ENCODE measurements at regions not wholly inside any gene's neighbourhood (a gene's known extent, or its start where the extent isn't known, plus 50 kb on each side); places are given as distances from the start of the nearest gene placed in this dataset.
A peak's percentile ranks its signal among the peaks of the same experiment; 100 is the strongest.
"Not testable (repeated sequence)": the region's sequence is repeated elsewhere in the genome, so short reads cannot be mapped to it uniquely, and the experiment has no call there.

DNA sequence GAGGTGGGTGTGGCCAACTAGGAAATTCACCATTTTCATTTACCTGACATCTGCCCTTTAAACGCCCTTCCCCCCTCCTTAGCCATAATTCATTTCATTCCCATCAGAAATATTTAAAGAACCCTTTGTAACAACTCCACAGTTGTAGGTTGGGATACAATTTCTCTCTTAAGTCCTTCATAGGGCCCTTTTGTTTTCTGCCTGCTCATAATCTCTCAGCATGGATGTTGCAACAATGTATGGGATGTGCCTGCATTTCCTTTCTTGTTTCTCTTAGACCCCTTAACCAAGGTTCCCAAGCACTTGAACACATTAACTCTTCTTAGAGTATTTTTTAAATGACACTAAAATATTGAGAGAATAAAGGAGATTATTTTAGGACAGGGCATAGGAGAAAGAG, 51.7 kb upstream of the MYO10 start:
- H3K27me3 Mint-ChIP-seq = no peaks in the 10 kb centered on the region
- no peak for ATAC-seq (replicated peaks)
- H3K27ac Mint-ChIP-seq = no peak overlapping the region
- no peak overlapping the region for H3K4me3 Mint-ChIP-seq
- H3K4me1 Mint-ChIP-seq = no peaks in the 10 kb centered on the region
- H3K36me3 Mint-ChIP-seq (ENCODE audit: low read depth) = no peaks in the 10 kb centered on the region
- H3K9me3 Mint-ChIP-seq = no peaks in the 10 kb centered on the region

- not testable (repeated sequence) for H3K27me3 Mint-ChIP-seq; H3K4me1 Mint-ChIP-seq; H3K4me3 Mint-ChIP-seq; H3K27ac Mint-ChIP-seq; H3K9me3 Mint-ChIP-seq; H3K36me3 Mint-ChIP-seq (ENCODE audit: low read depth); ATAC-seq (replicated peaks)
These were observed 54.9 kb upstream of the MYO10 start for GRCh38 chr5:16990817-16991520.

- no peaks in the 10 kb centered on the region for H3K9me3 Mint-ChIP-seq
- no peaks in the 10 kb centered on the region for H3K4me1 Mint-ChIP-seq
- no peaks in the 10 kb centered on the region for H3K36me3 Mint-ChIP-seq (ENCODE audit: low read depth)
- H3K4me3 Mint-ChIP-seq = no peak overlapping the region
- no peak overlapping the region for H3K27ac Mint-ChIP-seq
- peaks cover 6% of the 10 kb centered on the region for H3K27me3 Mint-ChIP-seq
- peak; percentile 38 for ATAC-seq (replicated peaks)
These were observed 55.9 kb upstream of the MYO10 start for GRCh38 chr5:16992006-16992405.

GRCh38 chr5:16992444-16992843, 56.4 kb upstream of the MYO10 start:
- Mint-ChIP-seq H3K4me1 (no peaks in the 10 kb centered on the region), H3K4me3 (no peak overlapping the region), H3K9me3 (no peaks in the 10 kb centered on the region), H3K27me3 (peaks cover 6% of the 10 kb centered on the region), H3K36me3 (ENCODE audit: low read depth) (no peaks in the 10 kb centered on the region), H3K27ac (no peak overlapping the region)
- peak; percentile 48 for ATAC-seq (replicated peaks)

- H3K36me3 Mint-ChIP-seq (ENCODE audit: low read depth) = no peaks in the 10 kb centered on the region
- no peak overlapping the region for H3K27ac Mint-ChIP-seq
- no peak for ATAC-seq (replicated peaks)
- no peak overlapping the region for H3K4me3 Mint-ChIP-seq
- H3K9me3 Mint-ChIP-seq = no peaks in the 10 kb centered on the region
- no peaks in the 10 kb centered on the region for H3K4me1 Mint-ChIP-seq
- H3K27me3 Mint-ChIP-seq = peaks cover 6% of the 10 kb centered on the region
These were observed 58.5 kb upstream of the MYO10 start for GRCh38 chr5:16994565-16994964.

DNA sequence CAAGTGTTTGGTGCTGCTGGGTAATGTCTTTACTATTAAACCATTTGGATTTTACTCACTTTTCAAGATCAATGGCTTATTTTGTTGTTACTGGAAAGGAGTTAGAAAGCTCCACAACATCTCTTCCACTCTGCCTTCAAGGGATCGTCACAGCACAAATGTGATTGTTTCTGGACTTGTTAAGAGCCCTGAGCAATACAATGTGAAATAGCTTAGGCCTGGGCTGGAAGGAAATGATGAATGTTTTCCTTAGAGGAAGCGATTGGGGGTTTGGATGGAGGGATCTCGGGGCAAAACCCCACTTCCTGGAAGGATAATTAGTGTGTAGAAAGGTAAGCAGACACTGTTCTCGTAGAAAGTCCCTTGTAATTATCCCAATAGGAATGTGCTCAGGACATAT, 59.3 kb upstream of the MYO10 start:
- peaks cover 6% of the 10 kb centered on the region for H3K27me3 Mint-ChIP-seq
- no peak overlapping the region for H3K27ac Mint-ChIP-seq
- no peak overlapping the region for H3K4me3 Mint-ChIP-seq
- H3K36me3 Mint-ChIP-seq (ENCODE audit: low read depth) = no peaks in the 10 kb centered on the region
- no peak for ATAC-seq (replicated peaks)
- H3K4me1 Mint-ChIP-seq = no peaks in the 10 kb centered on the region
- peaks cover 2% of the 10 kb centered on the region for H3K9me3 Mint-ChIP-seq

DNA sequence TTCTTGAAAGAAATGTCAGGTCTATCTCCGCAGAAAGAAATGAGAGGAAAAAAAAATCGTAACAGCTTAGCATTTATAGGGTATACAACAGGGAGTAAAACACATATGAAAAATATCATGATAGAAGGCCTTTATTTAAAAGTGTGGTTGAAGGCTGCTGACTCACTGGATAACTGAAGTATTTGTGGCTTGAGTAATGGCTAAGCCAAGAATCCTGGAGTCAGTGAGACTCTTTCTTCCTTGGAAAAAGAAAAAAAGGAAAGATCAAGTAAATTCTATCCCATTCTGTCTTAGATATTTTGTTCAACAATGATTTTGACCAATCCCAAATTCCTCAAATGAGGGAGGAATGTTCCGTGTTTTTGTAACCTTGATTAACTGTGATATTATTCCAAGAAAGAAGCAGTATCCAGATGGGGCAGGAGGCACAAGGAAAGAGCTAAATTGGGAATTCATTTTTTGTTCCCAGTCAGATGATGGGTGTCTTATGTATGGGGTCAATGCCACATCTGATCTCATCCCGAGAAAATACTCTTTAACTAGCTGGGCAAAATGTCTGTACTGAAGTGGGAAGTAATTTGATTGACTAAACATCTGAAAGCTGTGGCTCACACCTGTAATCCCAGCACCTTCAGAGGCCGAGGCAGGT, 64.3 kb upstream of the MYO10 start:
- no peaks in the 10 kb centered on the region for H3K27me3 Mint-ChIP-seq
- H3K4me3 Mint-ChIP-seq = no peak overlapping the region
- peaks cover 7% of the 10 kb centered on the region for H3K9me3 Mint-ChIP-seq
- ATAC-seq (replicated peaks) = no peak
- H3K36me3 Mint-ChIP-seq (ENCODE audit: low read depth) = no peaks in the 10 kb centered on the region
- H3K4me1 Mint-ChIP-seq = no peaks in the 10 kb centered on the region
- no peak overlapping the region for H3K27ac Mint-ChIP-seq

DNA sequence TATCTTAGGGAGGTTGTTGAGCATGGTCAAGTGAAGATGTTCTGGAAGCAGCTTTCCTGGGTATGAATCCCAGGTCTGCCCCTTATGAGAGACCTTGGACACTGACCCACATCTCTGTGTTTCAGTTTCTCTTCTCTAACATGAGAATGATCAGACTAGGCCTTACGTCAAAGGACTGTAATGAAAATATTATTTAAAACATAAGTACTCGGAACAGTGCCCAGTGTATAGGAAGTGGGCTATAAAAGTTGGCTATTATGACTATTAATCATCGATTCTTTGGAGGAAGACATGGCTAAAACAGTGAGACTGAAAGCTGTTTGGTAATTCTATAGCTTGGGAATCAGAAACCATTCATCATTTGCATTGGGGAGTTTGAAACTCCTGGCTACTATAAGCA, 65.3 kb upstream of the MYO10 start:
- Mint-ChIP-seq H3K27me3 (no peaks in the 10 kb centered on the region), H3K36me3 (ENCODE audit: low read depth) (no peaks in the 10 kb centered on the region), H3K4me3 (no peak overlapping the region), H3K4me1 (no peaks in the 10 kb centered on the region), H3K27ac (no peak overlapping the region), H3K9me3 (peaks cover 7% of the 10 kb centered on the region)
- ATAC-seq (replicated peaks) = no peak

GRCh38 chr5:17004441-17005106, 68.5 kb upstream of the MYO10 start:
- no peak overlapping the region for H3K27ac Mint-ChIP-seq
- H3K9me3 Mint-ChIP-seq = peaks cover 7% of the 10 kb centered on the region
- no peaks in the 10 kb centered on the region for H3K36me3 Mint-ChIP-seq (ENCODE audit: low read depth)
- no peak for ATAC-seq (replicated peaks)
- no peak overlapping the region for H3K4me3 Mint-ChIP-seq
- H3K4me1 Mint-ChIP-seq = no peaks in the 10 kb centered on the region
- H3K27me3 Mint-ChIP-seq = no peaks in the 10 kb centered on the region

DNA sequence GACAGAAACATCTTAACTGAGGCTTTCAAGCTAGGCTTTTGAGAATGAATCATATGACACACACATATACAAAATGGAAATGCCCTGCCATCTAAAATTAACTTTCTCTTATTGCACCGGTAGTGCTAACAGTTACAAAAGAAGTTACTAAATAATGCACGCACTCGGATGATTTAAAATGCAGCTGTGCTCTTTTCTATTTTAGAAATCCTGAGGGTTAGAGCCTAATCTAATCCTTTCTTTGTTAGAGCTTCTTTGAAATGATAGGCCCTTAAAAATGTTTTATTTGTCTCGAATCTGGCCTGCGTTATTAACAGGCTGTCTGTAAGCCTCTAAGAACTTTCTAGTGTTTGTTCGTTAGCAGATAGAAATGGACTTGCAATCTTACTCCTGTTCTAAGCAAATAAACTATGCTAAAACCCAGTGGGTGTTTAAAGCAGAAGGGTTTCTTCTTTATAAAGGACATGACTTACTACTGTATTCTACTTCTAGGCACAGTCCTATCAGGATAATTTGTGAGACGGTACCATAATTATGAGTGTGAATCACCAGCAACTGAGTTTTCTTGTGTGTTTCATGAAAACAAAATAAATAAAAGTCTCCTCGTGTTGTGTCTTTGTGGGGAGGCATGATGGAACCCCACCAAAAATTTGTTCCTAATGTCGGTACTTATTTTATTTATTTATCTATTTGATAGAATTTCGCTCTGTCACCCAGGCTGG, 69.2 kb upstream of the MYO10 start:
- peaks cover 7% of the 10 kb centered on the region for H3K9me3 Mint-ChIP-seq
- no peak for ATAC-seq (replicated peaks)
- H3K36me3 Mint-ChIP-seq (ENCODE audit: low read depth) = no peaks in the 10 kb centered on the region
- H3K4me1 Mint-ChIP-seq = no peaks in the 10 kb centered on the region
- H3K27me3 Mint-ChIP-seq = no peaks in the 10 kb centered on the region
- no peak overlapping the region for H3K27ac Mint-ChIP-seq
- H3K4me3 Mint-ChIP-seq = no peak overlapping the region

DNA sequence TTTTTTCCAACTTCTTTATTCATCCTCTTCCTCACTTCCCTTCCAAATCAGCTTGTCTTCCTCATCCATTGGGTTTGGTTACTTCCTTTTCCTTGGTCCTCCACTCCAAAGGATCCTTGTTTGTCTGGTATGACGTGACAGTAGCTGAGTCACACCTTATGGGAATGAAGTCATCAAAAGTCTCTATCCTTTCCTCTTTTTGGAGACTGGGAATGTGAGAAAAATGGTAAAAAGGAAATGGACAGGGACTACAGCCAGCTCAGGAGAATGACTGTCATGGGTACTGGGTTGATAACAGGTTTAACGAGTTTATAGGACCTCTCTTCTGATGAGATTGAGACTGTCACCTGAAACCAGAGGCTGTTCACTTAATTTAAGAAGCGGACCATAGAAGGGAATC, 76.2 kb upstream of the MYO10 start:
- H3K4me1 Mint-ChIP-seq = no peaks in the 10 kb centered on the region
- no peak overlapping the region for H3K27ac Mint-ChIP-seq
- no peak overlapping the region for H3K4me3 Mint-ChIP-seq
- no peaks in the 10 kb centered on the region for H3K9me3 Mint-ChIP-seq
- no peaks in the 10 kb centered on the region for H3K36me3 Mint-ChIP-seq (ENCODE audit: low read depth)
- ATAC-seq (replicated peaks) = no peak
- no peaks in the 10 kb centered on the region for H3K27me3 Mint-ChIP-seq

GRCh38 chr5:17014686-17015085, 78.6 kb upstream of the MYO10 start:
- H3K4me1 Mint-ChIP-seq = no peaks in the 10 kb centered on the region
- H3K9me3 Mint-ChIP-seq = no peaks in the 10 kb centered on the region
- ATAC-seq (replicated peaks) = no peak
- no peak overlapping the region for H3K27ac Mint-ChIP-seq
- no peak overlapping the region for H3K4me3 Mint-ChIP-seq
- H3K27me3 Mint-ChIP-seq = no peaks in the 10 kb centered on the region
- H3K36me3 Mint-ChIP-seq (ENCODE audit: low read depth) = no peaks in the 10 kb centered on the region

DNA sequence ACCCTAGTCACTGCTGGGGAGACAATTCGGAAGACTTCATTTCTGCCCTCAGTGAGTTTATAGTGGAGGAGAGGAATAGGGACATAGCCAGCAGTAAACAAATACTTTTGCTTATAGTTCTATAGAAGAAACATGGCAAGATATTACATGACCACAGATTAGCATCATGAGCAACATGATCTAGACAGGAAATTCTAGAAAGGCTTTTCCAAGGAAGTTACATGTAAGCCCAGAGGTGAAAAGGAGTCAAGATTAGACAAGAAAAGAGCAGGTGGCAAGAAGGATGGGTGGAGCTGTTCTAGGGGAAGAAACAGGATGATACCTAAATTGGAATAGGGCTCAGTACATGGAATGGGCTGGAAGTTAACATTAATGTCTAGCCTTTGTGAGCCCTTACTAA, 82.8 kb upstream of the MYO10 start:
- H3K36me3 Mint-ChIP-seq (ENCODE audit: low read depth) = no peaks in the 10 kb centered on the region
- H3K4me3 Mint-ChIP-seq = no peak overlapping the region
- no peak for ATAC-seq (replicated peaks)
- no peak overlapping the region for H3K27ac Mint-ChIP-seq
- H3K4me1 Mint-ChIP-seq = no peaks in the 10 kb centered on the region
- no peaks in the 10 kb centered on the region for H3K9me3 Mint-ChIP-seq
- H3K27me3 Mint-ChIP-seq = no peaks in the 10 kb centered on the region

GRCh38 chr5:17019324-17019723, 83.2 kb upstream of the MYO10 start:
- Mint-ChIP-seq H3K27me3 (no peaks in the 10 kb centered on the region), H3K4me1 (no peaks in the 10 kb centered on the region), H3K36me3 (ENCODE audit: low read depth) (no peaks in the 10 kb centered on the region), H3K9me3 (no peaks in the 10 kb centered on the region), H3K4me3 (no peak overlapping the region), H3K27ac (no peak overlapping the region)
- no peak for ATAC-seq (replicated peaks)
